HG03066 (cell line): ENCODE measurements at regions not wholly inside any gene's neighbourhood (a gene's known extent, or its start where the extent isn't known, plus 50 kb on each side); places are given as distances from the start of the nearest gene placed in this dataset.

ENCODE experiments used
- ATAC-seq: cut with Tn5 transposase; IDR thresholded peaks from one replicate; pipeline ENCODE4 v1.9.1; 2021; ENCODE audit warnings: low read depth; ENCODE audit not compliant: unreplicated experiment

DNA sequence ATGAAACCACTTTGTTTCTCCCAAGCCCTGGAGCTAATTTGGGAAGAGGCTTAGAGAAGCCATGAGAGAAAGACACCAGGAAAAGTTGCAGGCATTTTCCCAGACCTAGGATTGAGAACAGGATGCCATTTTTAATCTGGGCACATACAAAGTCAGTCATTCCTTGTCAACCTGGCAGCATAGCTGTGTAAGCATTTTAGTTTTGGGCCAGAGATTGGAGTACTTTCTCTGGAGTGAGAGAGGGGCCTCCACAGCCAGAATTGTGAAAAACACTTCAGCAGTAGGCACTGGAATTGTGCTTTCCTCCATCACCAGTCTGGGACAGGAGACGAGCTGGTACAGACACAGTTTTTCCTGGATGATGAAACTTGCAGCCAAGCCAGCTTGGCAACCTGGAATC, 390.3 kb upstream of the DMAC1 start:
- ATAC-seq, result no peak

DNA sequence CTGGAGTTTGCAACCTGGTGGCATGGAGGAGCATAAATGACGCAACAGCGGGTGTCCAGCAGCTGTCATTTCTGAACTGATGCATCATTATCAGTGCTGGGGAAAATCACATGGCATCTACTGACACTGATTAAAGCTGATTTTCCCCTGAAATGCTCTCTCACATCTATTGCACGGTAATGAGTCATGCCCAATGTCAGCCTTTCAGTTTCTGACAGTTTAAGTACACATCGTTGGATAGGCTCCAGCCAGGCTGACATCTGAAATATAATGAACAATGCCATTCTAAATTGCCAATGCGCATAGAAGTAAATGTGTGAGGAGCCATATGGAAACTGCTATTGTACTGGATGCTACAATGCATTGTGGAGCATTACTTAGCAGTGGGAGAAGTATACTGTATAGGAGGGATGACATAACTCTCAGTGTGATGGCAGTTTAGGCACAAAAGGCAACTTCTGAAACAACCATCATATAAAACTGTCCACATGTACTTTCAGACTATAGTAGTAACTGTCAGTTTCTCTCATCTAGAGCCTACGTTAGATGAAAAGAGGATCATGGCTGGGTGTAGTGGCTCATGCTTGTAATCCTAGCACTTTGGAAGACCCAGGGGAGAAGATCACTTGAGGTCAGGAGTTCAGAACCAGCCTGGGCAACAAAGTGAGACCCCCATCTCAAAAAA, 389.3 kb upstream of the DMAC1 start:
- no peak for ATAC-seq

DNA sequence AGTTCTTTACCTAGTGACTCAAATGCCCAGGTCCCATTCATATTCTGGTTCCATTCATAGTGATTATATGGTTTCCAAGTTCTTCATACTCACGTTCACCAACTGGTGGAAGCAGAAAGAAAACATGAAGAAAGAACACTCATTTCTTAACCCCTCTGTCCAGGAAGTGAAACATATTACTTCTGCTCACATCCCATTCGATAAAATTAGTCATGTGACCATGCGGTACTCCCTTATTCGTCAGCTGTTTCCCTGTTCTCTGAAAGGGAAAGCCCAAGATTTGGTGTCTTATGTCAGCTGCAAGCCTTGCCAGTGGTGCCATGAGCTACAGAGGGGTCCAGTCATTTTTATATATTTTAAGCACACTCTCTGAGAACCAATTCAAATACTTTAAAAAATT, 387.0 kb upstream of the DMAC1 start:
- no peak for ATAC-seq

DNA sequence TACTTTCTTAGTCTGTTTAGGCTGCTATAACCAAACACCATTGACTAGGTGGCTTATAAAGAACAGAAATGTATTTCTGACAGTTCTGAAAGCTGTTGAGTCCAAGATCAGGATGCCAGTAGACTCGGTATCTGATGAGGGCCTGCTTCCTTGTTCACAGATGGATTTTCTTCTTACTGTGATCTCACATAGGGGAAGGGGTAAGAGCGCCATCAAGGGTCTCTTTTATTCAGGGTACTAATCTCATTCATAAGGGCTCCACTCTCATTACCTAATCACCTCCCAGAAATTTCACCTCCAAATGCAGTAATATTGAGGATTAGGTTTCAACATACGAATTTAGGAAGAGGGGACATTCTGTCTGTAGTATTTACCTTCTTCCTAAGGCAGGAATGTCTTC, 384.0 kb upstream of the DMAC1 start:
- no peak for ATAC-seq

DNA sequence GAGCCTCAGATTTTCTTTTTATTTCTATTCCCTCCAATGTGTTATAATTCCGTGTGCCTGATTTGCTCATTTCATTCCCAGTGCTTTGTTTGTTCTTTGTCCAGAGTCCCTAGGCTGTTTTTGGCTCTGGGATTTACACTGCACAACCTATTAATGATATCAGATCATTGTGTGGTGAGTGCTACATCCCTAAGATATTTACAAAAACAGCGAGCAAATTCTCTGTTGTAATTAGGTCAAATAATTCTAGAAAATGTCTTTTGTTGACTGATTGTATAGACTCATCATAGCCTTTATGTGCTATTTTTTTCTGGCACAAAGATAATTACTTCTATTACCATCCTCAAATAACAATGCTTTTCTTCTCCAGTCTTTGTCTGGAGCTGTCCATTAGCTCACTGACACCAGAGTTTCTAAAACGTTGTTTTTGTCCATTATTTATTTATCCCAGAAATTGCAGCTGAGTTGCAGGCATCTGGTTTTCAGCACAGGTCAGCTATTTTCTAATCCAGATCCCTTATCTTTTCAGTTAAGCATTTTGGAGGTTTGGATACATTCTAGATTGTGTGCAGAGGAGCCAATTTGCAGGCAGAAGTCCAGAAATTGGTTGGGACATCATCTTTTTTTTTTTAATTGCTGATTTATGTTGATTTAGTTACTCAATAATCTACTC, 379.9 kb upstream of the DMAC1 start:
- ATAC-seq, result no peak

DNA sequence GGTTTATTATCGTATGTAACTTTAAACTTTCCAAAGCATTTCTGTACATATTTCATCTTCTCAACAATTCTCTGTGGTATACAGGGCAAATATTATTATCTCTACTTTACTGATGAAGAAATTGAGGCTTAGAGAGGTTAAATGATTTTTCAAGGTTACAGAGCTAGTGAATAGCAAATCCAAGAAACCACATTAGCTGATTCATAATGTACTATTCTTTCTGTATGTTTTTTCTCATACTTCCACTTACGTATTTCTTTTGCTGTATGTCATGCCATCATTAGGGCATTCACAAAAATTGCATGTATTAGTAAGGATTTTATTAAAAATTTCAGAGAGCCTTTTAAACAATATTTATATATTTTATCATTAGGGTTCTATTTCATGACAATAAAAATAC, 372.4 kb upstream of the DMAC1 start:
- ATAC-seq, result no peak

DNA sequence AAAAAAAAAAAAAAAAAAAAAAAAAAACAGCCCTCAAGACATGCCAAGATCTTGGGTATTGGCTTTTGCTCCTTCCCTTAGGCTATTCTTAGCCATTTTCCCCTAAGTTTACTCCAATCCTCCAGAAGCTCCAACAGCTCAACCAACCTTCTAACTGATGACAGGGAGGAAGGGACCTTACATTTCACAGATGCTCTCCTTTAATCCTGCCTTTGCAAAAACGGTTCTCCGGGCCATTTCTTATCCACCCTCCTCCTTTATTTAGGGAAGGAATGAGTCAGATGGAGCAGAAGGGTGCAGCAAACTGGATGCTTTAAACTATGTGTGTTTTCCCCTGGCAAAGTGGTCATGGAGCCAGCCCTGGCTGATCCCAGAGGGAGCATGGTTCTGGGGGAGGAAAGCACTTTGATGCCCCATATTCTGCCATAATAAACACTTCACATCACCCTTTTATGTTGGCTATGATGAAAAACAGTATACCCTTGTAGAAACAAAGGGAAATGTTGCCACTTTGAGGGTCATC, 369.4 kb upstream of the DMAC1 start:
- ATAC-seq, result no peak

DNA sequence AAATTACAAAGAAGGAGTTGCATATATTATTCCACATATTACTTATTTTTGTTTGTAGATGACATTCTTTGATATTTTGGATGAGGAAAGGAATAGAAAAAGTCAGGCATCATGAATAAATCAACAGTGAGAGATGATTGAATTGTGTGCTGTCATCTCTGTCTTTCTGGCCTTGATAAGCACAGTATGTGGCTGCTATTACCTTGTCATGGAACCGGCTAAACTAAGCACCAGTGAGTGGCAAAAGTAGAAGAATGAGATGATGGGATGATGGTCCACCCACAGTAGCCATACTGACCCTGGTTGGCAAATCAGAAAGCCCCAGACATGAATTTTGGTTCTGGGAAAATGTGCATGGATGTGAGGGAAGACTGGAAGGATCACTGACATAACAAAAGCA, 361.2 kb upstream of the DMAC1 start:
- no peak for ATAC-seq

DNA sequence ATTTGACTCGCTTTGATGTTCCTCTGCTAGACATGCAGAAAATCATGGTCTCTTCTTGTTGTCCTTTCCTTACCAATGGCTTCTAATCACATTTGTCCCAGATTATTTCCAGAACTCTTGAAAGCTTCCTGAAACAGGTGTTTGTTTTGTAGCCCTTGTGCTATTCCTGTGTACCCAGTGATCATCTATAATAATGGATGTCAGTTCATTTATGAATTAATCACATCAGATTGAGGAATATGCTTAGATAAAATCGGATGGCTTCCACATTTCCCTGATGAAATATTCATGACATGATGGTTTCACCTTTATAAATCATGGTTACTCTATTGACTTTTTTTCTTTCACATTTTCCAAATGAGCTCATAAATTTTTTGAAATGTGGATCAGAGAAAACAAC, 359.0 kb upstream of the DMAC1 start:
- ATAC-seq, result no peak

DNA sequence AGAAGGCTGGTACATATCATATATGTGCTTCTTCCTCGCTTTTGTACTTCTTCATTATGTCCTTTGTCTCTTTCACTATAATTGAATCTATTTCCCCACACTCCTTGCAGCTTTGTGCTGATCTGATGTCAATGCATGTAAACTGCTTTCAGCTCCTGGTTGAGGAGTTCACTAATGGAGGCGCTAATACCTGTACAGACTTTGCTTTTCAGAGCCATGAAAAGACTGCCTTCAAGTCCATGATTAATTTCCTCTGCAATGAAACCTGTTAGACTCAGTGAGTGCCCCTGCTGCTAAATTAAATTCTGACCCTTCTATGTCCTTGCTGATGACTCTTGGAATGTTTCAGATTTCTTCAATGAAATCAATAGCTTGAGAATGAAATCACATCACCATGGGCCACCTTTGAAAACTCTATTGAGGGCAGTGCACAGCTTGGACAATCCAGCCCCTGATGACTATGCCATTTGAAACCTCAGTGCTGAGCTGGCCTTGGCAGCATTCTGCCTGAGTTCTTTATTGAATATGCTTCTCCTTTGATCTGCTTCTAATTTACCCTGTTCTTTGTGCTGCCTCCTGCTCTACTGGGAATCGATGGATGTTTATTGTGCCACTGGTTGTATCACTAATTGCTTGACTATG, 358.2 kb upstream of the DMAC1 start:
- no peak for ATAC-seq

DNA sequence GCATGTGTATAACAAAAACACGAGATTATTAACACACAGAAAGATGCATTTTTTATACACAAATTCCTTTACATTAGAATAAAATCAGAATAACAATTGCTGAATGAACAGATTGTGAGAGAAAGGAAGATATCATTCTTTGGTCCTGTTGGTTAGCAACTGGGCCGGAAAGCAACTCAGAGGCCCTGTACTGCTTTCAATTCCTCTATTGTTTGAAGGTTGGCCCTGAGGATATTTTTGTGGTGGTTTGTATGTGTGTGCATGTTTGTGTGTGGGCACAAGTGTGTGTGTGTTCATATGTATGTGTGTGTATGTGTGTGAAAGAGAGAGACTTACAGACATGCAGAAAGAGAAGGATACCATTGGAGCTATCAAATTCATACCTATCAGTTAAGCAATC, 356.8 kb upstream of the DMAC1 start:
- no peak for ATAC-seq

DNA sequence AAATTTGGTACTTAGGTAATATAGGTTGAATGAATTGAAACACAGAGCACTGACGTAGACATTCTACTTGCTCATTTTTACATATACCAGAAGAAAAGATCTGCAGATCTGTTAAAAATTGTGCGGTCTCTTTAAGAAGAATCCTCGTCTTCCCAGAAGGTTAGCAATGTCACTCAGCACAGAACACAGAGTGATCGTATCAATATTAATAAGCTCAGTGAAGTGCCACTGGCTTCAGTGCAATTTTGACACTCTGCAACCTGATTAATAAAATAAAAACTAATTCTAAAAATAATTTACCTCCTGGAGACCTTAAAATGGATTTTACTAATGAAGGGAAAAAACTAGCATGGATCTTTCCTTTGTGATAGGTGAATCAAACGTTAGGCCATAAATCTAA, 356.1 kb upstream of the DMAC1 start:
- ATAC-seq, result no peak

DNA sequence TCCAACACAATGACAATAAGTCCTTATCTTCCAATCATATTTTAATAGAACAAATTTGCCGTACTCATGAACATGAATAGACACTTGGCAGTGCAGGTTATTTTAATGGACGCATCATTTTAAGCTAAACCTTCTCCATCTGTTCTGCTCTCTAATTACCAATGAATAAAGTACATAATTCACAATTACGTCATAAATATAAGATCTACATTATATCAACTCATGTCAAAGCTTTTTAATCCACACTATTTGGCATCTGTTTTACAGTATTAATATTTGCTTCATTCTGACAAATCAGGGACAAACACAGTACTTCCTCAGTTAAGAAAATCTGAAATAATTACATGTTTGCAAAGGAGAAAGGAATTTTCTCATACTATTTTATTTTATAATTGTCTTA, 344.1 kb upstream of the DMAC1 start:
- no peak for ATAC-seq

DNA sequence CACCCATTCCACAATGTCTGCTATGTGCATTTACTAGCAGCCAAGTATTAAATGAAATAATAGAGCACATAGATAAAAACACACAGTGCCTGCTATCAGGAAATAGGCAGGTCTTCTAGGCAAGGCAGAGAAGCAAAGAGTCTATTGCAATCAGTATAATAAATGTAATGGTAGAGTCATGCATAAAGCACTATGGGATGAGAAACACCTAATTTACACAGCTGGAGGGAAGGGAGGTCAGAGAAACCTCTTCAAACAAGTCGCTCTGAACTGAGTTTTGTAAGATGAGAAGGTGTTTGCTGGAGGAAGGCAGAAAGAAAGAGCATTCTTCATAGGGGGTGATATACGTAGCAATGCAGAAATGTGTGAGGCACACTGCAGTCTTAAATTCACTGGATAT, 341.0 kb upstream of the DMAC1 start:
- ATAC-seq, result no peak

DNA sequence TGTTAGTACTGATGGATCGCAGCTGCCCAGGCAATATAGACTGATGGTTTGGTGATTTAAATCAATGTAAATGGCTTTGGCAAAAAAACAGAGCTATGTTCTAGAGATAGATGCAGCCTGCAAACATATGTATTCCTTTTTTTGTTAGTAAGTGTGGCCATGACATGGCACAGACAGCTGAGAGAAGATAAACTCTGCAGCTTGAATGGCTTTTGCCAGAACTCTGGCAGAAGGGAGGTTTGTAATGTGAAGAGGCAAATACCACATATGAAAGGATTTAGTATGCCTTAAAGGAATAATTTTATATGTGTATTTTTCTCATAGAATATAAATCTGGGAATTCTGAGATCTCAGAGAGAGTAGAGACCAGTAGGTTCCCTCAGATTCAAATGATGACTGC, 340.2 kb upstream of the DMAC1 start:
- no peak for ATAC-seq

DNA sequence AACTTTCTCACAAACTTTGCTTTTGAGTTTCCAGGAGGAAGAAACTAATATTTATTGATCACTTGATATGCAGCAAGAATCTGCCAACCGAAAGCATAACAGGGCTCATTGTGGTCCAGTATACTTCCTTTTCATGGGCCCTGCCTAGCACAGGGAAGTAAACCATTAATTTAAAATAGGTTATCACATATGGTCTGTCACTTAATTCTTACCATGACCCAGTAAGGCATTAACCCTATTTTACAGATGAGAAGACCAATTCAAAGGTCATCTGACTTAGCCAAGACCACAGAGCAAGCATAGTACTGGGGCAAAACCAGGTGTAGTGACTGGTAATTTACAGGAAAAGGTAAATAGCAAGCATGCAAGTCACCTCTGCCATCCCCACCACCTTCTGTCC, 336.9 kb upstream of the DMAC1 start:
- no peak for ATAC-seq

DNA sequence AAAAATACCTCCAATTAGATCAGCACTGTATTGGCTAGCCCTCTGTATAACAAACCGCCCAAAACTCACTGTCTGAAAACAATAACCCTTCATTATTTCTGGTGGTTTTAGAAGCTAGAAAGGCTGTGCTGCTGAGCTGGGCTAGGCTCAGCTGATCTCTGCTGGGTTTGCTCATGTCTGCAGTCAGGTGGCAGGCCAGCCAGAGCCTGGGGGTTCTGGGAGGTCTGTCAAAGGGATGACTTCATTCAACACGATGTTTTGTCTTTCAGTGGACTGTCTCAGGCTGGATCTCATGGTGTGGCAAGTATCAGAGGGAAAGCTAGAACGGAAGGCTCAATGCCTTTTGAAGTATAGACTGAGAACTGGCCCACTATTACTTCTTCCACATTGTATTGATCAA, 335.1 kb upstream of the DMAC1 start:
- ATAC-seq, result no peak

DNA sequence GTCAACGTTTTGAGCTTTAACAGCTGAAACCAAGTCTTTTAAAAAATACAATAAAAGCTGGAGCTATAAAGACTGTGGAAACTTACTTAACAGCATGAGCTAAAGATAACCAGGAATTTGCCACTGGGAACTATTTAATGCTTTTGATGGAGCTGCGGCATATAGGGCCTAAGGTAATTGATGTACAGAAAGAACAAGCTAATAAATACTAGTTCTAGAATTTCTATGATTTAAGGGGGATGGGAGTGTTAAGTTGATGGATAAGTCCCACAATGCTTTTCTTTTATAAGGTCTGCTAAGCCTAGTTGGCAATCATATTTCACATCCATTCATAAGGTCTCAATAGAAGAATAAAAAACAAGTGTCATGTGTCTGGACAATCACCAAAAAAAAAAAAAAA, 334.0 kb upstream of the DMAC1 start:
- ATAC-seq, result no peak

DNA sequence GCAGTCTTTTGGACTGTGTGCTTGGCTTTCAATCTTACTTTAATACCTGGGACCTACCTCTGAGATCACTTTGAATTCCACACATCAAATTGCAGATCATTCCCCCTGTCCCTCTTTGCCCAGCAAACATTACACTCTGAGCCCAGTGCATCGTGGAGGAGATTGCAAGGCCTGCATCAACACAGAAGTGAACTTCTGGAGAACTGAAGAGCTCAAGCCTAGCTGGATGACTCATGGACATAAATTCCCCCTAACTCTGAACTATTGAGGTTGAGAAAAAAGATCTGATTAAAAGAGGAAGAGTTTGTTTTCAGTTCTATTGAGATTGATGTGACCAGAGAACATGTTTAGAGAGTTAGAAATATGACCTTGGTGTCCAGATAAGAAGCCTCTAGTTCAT, 316.0 kb upstream of the DMAC1 start:
- ATAC-seq, result no peak

DNA sequence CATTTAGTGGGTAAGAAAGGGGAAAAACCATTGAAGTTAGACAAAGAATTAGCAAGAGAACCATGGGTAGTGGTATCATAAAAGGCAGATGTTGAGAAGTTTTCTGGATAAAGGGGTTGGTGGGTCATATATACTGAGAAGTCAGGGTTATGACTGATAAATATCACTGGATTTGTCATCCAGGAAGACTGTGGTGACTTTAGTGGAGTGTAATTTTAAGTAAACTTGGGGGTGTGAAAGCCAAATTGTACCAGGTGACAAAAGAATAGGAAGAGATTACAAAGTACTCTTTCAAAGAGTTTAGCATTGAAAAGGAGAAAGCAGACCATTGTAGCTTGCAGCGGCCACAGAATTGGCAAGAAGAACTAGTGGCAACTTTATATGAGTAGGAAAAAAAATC, 315.2 kb upstream of the DMAC1 start:
- no peak for ATAC-seq

DNA sequence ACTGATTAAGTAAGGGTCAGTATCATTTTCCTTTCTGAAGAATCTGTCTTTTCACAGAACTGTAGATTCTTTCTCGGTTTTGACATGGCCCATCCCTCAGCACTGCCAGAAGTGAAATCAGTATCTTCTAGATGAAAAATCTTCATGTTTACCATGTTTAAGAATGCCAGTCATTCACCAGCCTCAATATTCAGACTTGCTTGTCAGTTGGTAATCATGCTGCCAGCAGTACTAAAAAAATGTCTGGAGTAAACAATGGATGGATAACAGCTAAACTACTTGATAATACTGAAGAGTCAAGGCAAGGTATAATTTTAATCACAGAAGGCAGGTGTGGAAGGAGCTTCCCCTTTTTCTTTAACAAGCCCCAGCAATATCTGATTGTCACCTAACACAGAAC, 306.8 kb upstream of the DMAC1 start:
- ATAC-seq, result no peak

DNA sequence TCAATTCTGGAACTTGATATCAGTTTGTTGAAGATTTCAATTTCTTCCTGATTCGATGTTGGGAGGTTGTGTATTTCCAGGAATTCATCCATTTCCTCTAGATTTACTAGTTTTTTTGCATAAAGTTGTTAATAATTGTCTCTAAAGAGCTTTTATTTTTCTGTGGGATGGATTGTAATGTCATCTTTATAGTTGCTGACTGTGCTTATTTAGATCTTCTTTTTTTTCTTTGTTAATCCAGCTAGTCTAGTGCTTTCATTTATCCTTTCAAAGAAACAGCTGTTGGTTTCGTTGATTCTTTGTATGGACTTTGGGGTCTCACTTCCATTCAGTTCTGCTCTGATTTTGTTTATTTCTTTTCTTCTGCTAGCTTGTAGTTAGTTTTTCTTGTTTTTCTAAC, 302.0 kb upstream of the DMAC1 start:
- no peak for ATAC-seq
